ENCODE measurements at regions not wholly inside any gene's neighbourhood (a gene's known extent, or its start where the extent isn't known, plus 50 kb on each side); places are given as distances from the start of the nearest gene placed in this dataset.
"Not testable (repeated sequence)": the region's sequence is repeated elsewhere in the genome, so short reads cannot be mapped to it uniquely, and the experiment has no call there.

DNA sequence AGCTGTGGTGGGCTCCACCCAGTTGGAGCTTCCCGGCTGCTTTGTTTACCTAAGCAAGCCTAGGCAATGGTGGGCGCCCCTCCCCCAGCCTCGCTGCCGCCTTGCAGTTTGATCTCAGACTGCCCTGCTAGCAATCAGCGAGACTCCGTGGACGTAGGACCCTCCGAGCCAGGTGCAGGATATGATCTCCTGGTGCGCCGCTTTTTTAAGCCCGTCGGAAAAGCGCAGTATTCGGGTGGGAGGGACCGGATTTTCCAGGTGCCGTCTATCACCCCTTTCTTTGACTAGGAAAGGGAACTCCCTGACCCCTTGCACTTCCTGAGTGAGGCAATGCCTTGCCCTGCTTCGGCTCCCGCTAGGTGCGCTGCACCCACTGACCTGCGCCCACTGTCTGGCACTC lies 170.9 kb upstream of the ZBTB20 start:
- H3K27ac ChIP-seq (ENCODE audit: low read depth in 2 of 2, low read length in 1 of 2); H3K4me1 ChIP-seq (ENCODE audit: control insufficient read depth in 2 of 2, insufficient read depth in 2 of 2, low read length in 1 of 2); H3K36me3 ChIP-seq (ENCODE audit: control insufficient read depth in 2 of 2, insufficient read depth in 2 of 2, low read length in 1 of 2); H3K4me3 ChIP-seq (ENCODE audit: low read depth in 1 of 2, low read length in 2 of 2); H3K9me3 ChIP-seq (ENCODE audit: control insufficient read depth in 2 of 2, insufficient read depth in 1 of 2, low read depth in 1 of 2, low read length in 1 of 2); H3K27me3 ChIP-seq (ENCODE audit: control insufficient read depth in 1 of 2, insufficient read depth in 2 of 2, low read length in 2 of 2): not testable (repeated sequence)
- WGBS, 2 donors, result 79 to 81% methylated on average over 19 to 20 of the region's 20 CpGs

DNA sequence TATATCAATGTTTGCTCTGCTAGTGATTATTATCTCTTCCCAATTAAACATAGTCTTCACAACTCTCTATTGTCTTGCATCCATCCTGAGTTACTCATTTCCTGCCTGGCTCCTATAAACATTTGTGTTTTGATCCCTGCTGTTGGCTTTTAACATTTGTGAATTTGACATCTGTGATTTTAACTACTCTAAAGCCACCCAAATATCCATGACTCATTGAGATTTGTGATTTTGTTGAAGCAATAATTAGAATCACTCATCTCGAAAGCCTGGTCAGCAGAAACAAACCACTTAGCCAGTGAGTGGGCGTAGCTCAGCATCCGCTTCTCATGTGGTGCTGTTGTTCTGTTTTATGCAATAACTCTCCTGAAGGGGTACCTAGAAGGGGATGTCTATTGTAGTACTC lies 174.3 kb upstream of the ZBTB20 start:
- H3K9me3 ChIP-seq (ENCODE audit: control insufficient read depth in 2 of 2, insufficient read depth in 1 of 2, low read depth in 1 of 2, low read length in 1 of 2), result no peaks in the 10 kb centered on the region
- no peak overlapping the region for H3K4me3 ChIP-seq (ENCODE audit: low read depth in 1 of 2, low read length in 2 of 2)
- H3K27ac ChIP-seq (ENCODE audit: low read depth in 2 of 2, low read length in 1 of 2), result no peak overlapping the region
- no peaks in the 10 kb centered on the region for H3K27me3 ChIP-seq (ENCODE audit: control insufficient read depth in 1 of 2, insufficient read depth in 2 of 2, low read length in 2 of 2)
- 54 to 59% methylated on average over 3 of the region's 3 CpGs for WGBS, 2 donors
- H3K36me3 ChIP-seq (ENCODE audit: control insufficient read depth in 2 of 2, insufficient read depth in 2 of 2, low read length in 1 of 2), result no peaks in the 10 kb centered on the region
- H3K4me1 ChIP-seq (ENCODE audit: control insufficient read depth in 2 of 2, insufficient read depth in 2 of 2, low read length in 1 of 2), result no peaks in the 10 kb centered on the region

GRCh38 chr3:115322901-115323300 lies 175.8 kb upstream of the ZBTB20 start:
- no peak overlapping the region for H3K4me3 ChIP-seq (ENCODE audit: low read depth in 1 of 2, low read length in 2 of 2)
- 66 to 75% methylated on average over 3 of the region's 3 CpGs for WGBS, 2 donors
- no peaks in the 10 kb centered on the region for H3K9me3 ChIP-seq (ENCODE audit: control insufficient read depth in 2 of 2, insufficient read depth in 1 of 2, low read depth in 1 of 2, low read length in 1 of 2)
- H3K4me1 ChIP-seq (ENCODE audit: control insufficient read depth in 2 of 2, insufficient read depth in 2 of 2, low read length in 1 of 2), result no peaks in the 10 kb centered on the region
- no peaks in the 10 kb centered on the region for H3K36me3 ChIP-seq (ENCODE audit: control insufficient read depth in 2 of 2, insufficient read depth in 2 of 2, low read length in 1 of 2)
- H3K27me3 ChIP-seq (ENCODE audit: control insufficient read depth in 1 of 2, insufficient read depth in 2 of 2, low read length in 2 of 2), result no peaks in the 10 kb centered on the region
- H3K27ac ChIP-seq (ENCODE audit: low read depth in 2 of 2, low read length in 1 of 2), result no peak overlapping the region

DNA sequence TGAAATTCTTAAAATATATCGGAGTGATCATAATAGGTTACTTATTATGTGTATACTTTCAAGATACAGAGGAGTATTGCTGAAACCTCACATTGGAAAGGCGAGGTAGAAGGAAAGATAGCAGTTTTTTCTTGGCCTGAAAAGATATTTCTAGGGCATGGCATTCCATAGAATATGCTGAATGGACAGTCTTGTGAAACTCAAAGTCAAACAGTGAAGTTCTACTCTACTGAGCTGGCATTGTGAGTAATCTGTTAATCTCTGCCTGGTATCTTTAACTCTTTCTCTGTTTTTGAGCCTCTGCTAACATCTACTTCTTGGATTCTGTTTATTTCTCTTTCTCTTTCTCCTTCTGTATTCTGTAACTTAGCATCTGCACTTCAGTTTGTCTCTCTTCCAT lies 176.3 kb upstream of the ZBTB20 start:
- Histone ChIP-seq H3K27me3 (ENCODE audit: control insufficient read depth in 1 of 2, insufficient read depth in 2 of 2, low read length in 2 of 2) (no peaks in the 10 kb centered on the region), H3K36me3 (ENCODE audit: control insufficient read depth in 2 of 2, insufficient read depth in 2 of 2, low read length in 1 of 2) (no peaks in the 10 kb centered on the region), H3K4me3 (ENCODE audit: low read depth in 1 of 2, low read length in 2 of 2) (no peak overlapping the region), H3K27ac (ENCODE audit: low read depth in 2 of 2, low read length in 1 of 2) (no peak overlapping the region), H3K9me3 (ENCODE audit: control insufficient read depth in 2 of 2, insufficient read depth in 1 of 2, low read depth in 1 of 2, low read length in 1 of 2) (no peaks in the 10 kb centered on the region), H3K4me1 (ENCODE audit: control insufficient read depth in 2 of 2, insufficient read depth in 2 of 2, low read length in 1 of 2) (no peaks in the 10 kb centered on the region)
- WGBS, 2 donors, result 67 to 74% methylated on average over 2 of the region's 2 CpGs

DNA sequence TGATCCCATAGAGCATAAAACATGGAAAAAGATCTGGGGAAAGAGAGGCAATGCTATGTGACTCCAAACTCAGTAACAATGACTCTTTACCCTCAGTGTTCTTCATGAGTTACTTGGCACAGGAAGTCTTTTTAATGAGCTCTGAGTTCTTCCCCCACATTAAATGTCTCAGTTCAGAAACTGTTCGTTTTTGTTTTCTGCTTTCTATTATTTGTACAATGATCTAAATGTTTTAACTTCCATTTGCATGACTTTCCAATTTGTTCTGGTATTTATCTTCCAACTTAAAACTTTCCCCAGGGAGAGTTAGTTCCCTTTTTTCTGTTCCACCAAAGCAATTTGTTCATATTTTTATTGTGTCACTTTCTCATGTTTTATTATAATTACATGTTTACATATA lies 177.0 kb upstream of the ZBTB20 start:
- H3K9me3 ChIP-seq (ENCODE audit: control insufficient read depth in 2 of 2, insufficient read depth in 1 of 2, low read depth in 1 of 2, low read length in 1 of 2), result no peaks in the 10 kb centered on the region
- H3K4me3 ChIP-seq (ENCODE audit: low read depth in 1 of 2, low read length in 2 of 2), result no peak overlapping the region
- no peak overlapping the region for H3K27ac ChIP-seq (ENCODE audit: low read depth in 2 of 2, low read length in 1 of 2)
- H3K4me1 ChIP-seq (ENCODE audit: control insufficient read depth in 2 of 2, insufficient read depth in 2 of 2, low read length in 1 of 2), result no peaks in the 10 kb centered on the region
- H3K27me3 ChIP-seq (ENCODE audit: control insufficient read depth in 1 of 2, insufficient read depth in 2 of 2, low read length in 2 of 2), result no peaks in the 10 kb centered on the region
- H3K36me3 ChIP-seq (ENCODE audit: control insufficient read depth in 2 of 2, insufficient read depth in 2 of 2, low read length in 1 of 2), result no peaks in the 10 kb centered on the region
- 31 to 43% methylated on average over 1 of the region's 1 CpG for WGBS, 2 donors

DNA sequence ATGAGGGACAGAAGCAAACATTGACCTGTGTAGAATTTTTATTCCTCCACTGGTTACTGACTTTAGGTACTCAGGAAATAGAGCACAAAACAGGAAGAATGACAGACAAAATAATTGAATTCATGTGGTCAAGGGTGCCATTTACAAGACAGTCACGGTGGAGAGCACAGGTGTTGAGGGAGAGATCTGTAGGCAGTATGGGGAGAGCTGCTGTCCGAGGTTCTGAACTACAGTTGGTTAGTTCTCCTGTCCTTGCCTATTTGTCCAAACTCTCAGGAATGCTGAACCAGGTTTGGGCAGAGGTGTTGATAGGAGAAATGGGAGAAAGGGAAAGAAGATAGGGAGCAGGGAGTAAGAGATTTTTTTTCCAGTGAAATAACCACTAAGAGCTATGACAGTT lies 178.5 kb upstream of the ZBTB20 start:
- WGBS, 2 donors, result 8 to 12% methylated on average over 2 of the region's 2 CpGs
- no peaks in the 10 kb centered on the region for H3K9me3 ChIP-seq (ENCODE audit: control insufficient read depth in 2 of 2, insufficient read depth in 1 of 2, low read depth in 1 of 2, low read length in 1 of 2)
- H3K36me3 ChIP-seq (ENCODE audit: control insufficient read depth in 2 of 2, insufficient read depth in 2 of 2, low read length in 1 of 2), result no peaks in the 10 kb centered on the region
- no peak overlapping the region for H3K4me3 ChIP-seq (ENCODE audit: low read depth in 1 of 2, low read length in 2 of 2)
- H3K27ac ChIP-seq (ENCODE audit: low read depth in 2 of 2, low read length in 1 of 2), result no peak overlapping the region
- no peaks in the 10 kb centered on the region for H3K4me1 ChIP-seq (ENCODE audit: control insufficient read depth in 2 of 2, insufficient read depth in 2 of 2, low read length in 1 of 2)
- no peaks in the 10 kb centered on the region for H3K27me3 ChIP-seq (ENCODE audit: control insufficient read depth in 1 of 2, insufficient read depth in 2 of 2, low read length in 2 of 2)

DNA sequence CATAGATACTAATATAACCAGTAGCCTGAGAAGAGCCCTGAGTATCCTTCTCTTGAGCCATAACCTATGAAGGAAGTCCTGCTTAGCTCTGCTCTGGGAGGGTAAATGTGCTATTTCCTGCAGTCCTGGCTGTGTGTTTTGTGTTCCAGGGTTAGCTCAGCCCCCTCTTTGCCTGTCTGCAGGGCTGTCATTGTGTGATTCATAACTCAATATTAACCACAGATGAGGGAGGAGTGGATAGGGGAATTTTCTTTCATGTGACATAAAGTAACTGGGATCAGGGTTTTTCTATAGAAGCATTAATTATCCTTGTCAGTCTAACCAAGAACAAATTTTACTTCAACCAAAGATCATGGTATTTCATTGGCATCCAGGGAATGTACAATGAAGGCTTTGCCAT lies 183.3 kb upstream of the ZBTB20 start:
- Histone ChIP-seq H3K27ac (ENCODE audit: low read depth in 2 of 2, low read length in 1 of 2) (no peak overlapping the region), H3K36me3 (ENCODE audit: control insufficient read depth in 2 of 2, insufficient read depth in 2 of 2, low read length in 1 of 2) (no peaks in the 10 kb centered on the region), H3K9me3 (ENCODE audit: control insufficient read depth in 2 of 2, insufficient read depth in 1 of 2, low read depth in 1 of 2, low read length in 1 of 2) (no peaks in the 10 kb centered on the region), H3K4me1 (ENCODE audit: control insufficient read depth in 2 of 2, insufficient read depth in 2 of 2, low read length in 1 of 2) (no peaks in the 10 kb centered on the region), H3K27me3 (ENCODE audit: control insufficient read depth in 1 of 2, insufficient read depth in 2 of 2, low read length in 2 of 2) (no peaks in the 10 kb centered on the region), H3K4me3 (ENCODE audit: low read depth in 1 of 2, low read length in 2 of 2) (no peak overlapping the region)

- H3K36me3 ChIP-seq (ENCODE audit: control insufficient read depth in 2 of 2, insufficient read depth in 2 of 2, low read length in 1 of 2), result no peaks in the 10 kb centered on the region
- no peaks in the 10 kb centered on the region for H3K4me1 ChIP-seq (ENCODE audit: control insufficient read depth in 2 of 2, insufficient read depth in 2 of 2, low read length in 1 of 2)
- H3K4me3 ChIP-seq (ENCODE audit: low read depth in 1 of 2, low read length in 2 of 2), result no peak overlapping the region
- 73 to 76% methylated on average over 2 of the region's 2 CpGs for WGBS, 2 donors
- no peak overlapping the region for H3K27ac ChIP-seq (ENCODE audit: low read depth in 2 of 2, low read length in 1 of 2)
- H3K9me3 ChIP-seq (ENCODE audit: control insufficient read depth in 2 of 2, insufficient read depth in 1 of 2, low read depth in 1 of 2, low read length in 1 of 2), result no peaks in the 10 kb centered on the region
- H3K27me3 ChIP-seq (ENCODE audit: control insufficient read depth in 1 of 2, insufficient read depth in 2 of 2, low read length in 2 of 2), result no peaks in the 10 kb centered on the region
Measured at GRCh38 chr3:115332998-115333397, 185.9 kb upstream of the ZBTB20 start.

GRCh38 chr3:115336836-115337235 lies 189.7 kb upstream of the ZBTB20 start:
- Histone ChIP-seq H3K36me3 (ENCODE audit: control insufficient read depth in 2 of 2, insufficient read depth in 2 of 2, low read length in 1 of 2) (no peaks in the 10 kb centered on the region), H3K4me3 (ENCODE audit: low read depth in 1 of 2, low read length in 2 of 2) (no peak overlapping the region), H3K27me3 (ENCODE audit: control insufficient read depth in 1 of 2, insufficient read depth in 2 of 2, low read length in 2 of 2) (no peaks in the 10 kb centered on the region), H3K4me1 (ENCODE audit: control insufficient read depth in 2 of 2, insufficient read depth in 2 of 2, low read length in 1 of 2) (no peaks in the 10 kb centered on the region), H3K9me3 (ENCODE audit: control insufficient read depth in 2 of 2, insufficient read depth in 1 of 2, low read depth in 1 of 2, low read length in 1 of 2) (no peaks in the 10 kb centered on the region), H3K27ac (ENCODE audit: low read depth in 2 of 2, low read length in 1 of 2) (no peak overlapping the region)
- WGBS, 2 donors, result 65 to 70% methylated on average over 4 of the region's 4 CpGs

DNA sequence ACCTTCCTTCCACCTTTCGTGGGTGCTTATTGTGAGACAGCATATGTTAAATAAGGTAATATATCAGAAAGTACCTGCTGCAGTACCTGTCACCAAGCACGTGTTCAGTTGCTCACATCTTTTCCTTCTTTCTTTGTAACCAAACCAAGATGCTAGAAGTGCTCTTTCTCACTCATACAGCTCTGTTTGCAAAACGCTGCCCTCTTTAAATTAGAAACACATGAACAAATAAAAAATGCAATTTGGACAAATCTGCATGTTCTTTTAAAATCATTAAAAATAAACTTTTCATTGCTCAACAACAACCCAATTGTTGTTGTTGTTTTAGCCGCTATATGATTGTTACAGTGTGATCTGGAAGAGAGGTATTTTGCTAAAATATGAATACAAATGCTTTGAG lies 193.5 kb upstream of the ZBTB20 start:
- Histone ChIP-seq H3K9me3 (ENCODE audit: control insufficient read depth in 2 of 2, insufficient read depth in 1 of 2, low read depth in 1 of 2, low read length in 1 of 2) (no peaks in the 10 kb centered on the region), H3K4me3 (ENCODE audit: low read depth in 1 of 2, low read length in 2 of 2) (no peak overlapping the region), H3K27me3 (ENCODE audit: control insufficient read depth in 1 of 2, insufficient read depth in 2 of 2, low read length in 2 of 2) (no peaks in the 10 kb centered on the region), H3K4me1 (ENCODE audit: control insufficient read depth in 2 of 2, insufficient read depth in 2 of 2, low read length in 1 of 2) (no peaks in the 10 kb centered on the region), H3K27ac (ENCODE audit: low read depth in 2 of 2, low read length in 1 of 2) (no peak overlapping the region), H3K36me3 (ENCODE audit: control insufficient read depth in 2 of 2, insufficient read depth in 2 of 2, low read length in 1 of 2) (no peaks in the 10 kb centered on the region)
- WGBS, 2 donors, result 78 to 79% methylated on average over 4 of the region's 4 CpGs

Measured in esophagus (tissue), 2 donors.